Activated CD4-positive, alpha-beta memory T cell treated with anti-CD3 and anti-CD28 coated beads, Interleukin-2, amount 10 ng/mL, durations not matched to agents 7 days and 5 days (primary cell): ENCODE measurements at regions not wholly inside any gene's neighbourhood (a gene's known extent, or its start where the extent isn't known, plus 50 kb on each side); places are given as distances from the start of the nearest gene placed in this dataset.

Experiments used
- CTCF ChIA-PET: fragments of 350-600 bp; sonication (Branson Sonifier 250); formaldehyde crosslinking; loops from one replicate; lab custom pipeline; 2021; ENCODE audit warnings: antibody characterized with exemption, inconsistent platforms; lab: Charles Lee
- POLR2A ChIA-PET: fragments of 350-600 bp; sonication (Branson Sonifier 250); formaldehyde crosslinking; loops from one replicate; lab custom pipeline; 2021; ENCODE audit warnings: antibody characterized with exemption; lab: Charles Lee
- DNase-seq: peaks from one replicate; pipeline ENCODE4 v3.0.0-alpha.2; 2020
- H3K27ac Mint-ChIP-seq: one replicate; pipeline ENCODE4 v1.8.0; 2021; ENCODE audit warnings: mild to moderate bottlenecking, mixed read lengths
- H3K27me3 Mint-ChIP-seq: one replicate; pipeline ENCODE4 v1.8.0; 2021; ENCODE audit warnings: mixed read lengths
- H3K36me3 Mint-ChIP-seq: one replicate; pipeline ENCODE4 v1.8.0; 2021; ENCODE audit warnings: low read depth, mixed read lengths
- H3K4me1 Mint-ChIP-seq: one replicate; pipeline ENCODE4 v1.8.0; 2021; ENCODE audit warnings: mixed read lengths
- H3K4me3 Mint-ChIP-seq: one replicate; pipeline ENCODE4 v1.8.0; 2021; ENCODE audit warnings: mild to moderate bottlenecking, mixed read lengths
- H3K9me3 Mint-ChIP-seq: one replicate; pipeline ENCODE4 v1.8.0; 2021; ENCODE audit warnings: mixed read lengths

DNA sequence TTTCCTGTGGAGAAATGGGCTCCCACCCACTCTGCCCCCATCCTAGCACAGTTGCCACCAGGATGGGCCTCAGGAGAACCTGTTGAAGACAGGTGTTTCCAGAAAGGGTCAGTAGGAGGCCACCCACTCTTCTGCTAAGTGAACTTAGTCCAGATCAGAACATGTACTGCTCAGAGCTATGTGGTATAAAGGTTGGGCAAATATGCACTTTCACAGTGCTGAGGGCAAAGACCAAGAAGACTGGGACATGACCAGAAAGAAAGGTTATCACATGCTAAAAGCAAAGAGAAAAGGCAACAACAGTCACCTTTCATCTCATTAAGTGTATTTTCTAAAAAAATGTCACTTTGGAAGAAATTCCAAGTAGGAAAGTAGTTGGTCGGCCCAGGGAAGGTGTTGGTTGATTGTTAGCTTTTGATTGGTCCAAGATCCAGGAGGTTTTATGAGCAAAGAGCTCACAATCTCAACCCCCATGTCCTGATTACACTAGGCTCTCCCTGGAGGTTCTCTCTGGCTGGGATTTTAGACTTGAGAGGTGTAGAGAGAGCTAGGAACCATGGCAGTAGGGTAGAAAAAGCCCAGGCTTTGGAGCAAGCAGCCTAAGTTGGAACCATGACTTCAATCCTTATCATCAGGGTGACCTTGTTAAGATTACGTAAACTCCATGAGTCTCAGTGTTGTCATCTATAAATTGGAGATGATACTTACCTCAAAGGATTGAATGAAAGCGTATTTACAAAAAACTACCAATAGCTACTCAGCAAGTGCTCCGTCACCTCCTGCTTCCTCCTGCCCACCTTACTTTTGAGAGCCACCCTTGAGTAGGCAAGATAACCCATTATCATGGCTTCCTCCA is 102.6 kb downstream of the GLUL start:
- Mint-ChIP-seq H3K4me1 (peaks cover 2% of the 10 kb centered on the region), H3K4me3 (no peak overlapping the region), H3K27me3 (peaks cover 1% of the 10 kb centered on the region), H3K36me3 (no peaks in the 10 kb centered on the region), H3K27ac (no peak overlapping the region), H3K9me3 (no peaks in the 10 kb centered on the region)
- ChIA-PET POLR2A (no interaction called here), CTCF (interaction anchor here (0.6 to 1.5 kb wide), 2 partner anchors 187 to 204 kb away, joined by 3 read pairs; no protein-coding TSS in a partner anchor)
- no peak for DNase-seq

DNA sequence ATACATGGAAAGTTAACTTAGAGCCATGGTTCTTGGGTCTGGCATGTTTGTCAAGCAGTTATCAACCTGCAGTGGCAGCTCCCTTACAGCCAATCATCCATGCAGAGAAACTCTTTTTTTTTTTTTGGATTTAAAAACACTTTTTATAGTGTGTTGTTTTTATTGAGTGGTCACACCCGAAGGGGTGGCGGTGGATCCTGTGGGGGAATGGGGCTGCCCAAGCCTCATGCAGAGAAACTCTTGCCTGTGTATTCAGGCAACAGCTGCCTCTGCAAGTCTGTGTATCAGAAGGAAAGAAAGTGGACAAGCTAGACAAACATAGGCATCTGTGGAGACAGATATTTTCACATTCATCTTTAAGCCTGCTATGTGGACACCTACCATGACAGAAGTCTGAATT is 104.8 kb downstream of the GLUL start:
- Mint-ChIP-seq H3K4me3 (no peak overlapping the region), H3K27ac (no peak overlapping the region), H3K36me3 (no peaks in the 10 kb centered on the region), H3K4me1 (peaks cover 2% of the 10 kb centered on the region), H3K27me3 (peaks cover 2% of the 10 kb centered on the region), H3K9me3 (no peaks in the 10 kb centered on the region)
- ChIA-PET POLR2A (no interaction called here), CTCF (no interaction called here)
- DNase-seq = no peak

DNA sequence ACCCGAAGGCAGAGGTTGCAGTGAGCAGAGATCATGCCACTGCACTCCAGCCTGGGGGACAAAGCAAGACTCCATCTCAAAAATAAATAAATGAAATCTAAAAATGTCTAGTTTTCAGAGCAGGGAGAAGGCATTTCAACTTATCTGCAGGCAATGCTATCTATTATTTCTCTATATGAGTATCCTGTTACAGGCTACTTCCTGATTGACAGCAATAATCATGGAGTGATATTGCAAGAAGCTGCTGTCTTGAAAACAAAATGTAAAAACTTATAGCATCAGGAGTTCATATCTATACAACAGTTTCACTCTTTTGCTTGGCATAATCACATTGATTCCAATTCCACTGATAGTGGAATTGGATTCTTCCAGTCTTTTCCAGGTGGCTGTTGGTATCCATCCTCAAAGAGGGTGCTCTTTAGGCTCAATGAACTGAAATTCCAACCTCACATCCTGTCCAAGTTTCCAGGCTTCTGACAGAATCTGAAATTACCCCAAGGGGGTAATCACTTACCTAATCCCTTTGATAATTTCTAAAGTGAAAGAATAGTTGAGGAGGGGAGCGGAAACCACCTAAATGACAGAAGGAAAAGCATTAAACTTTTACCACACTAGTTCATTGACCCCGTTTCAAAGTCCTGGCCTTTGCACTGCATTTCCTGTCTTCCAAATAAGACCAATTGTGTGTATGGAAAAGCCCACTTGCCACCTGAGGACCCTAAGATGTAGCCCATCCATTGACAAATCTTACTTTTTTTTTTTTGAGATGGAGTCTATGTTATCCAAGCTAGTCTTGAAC is 107.6 kb downstream of the GLUL start:
- no peaks in the 10 kb centered on the region for H3K9me3 Mint-ChIP-seq
- no peak overlapping the region for H3K27ac Mint-ChIP-seq
- DNase-seq = no peak
- H3K36me3 Mint-ChIP-seq = no peaks in the 10 kb centered on the region
- peaks cover 2% of the 10 kb centered on the region for H3K4me1 Mint-ChIP-seq
- CTCF ChIA-PET = no interaction called here
- POLR2A ChIA-PET = no interaction called here
- no peak overlapping the region for H3K4me3 Mint-ChIP-seq
- peaks cover 4% of the 10 kb centered on the region for H3K27me3 Mint-ChIP-seq

DNA sequence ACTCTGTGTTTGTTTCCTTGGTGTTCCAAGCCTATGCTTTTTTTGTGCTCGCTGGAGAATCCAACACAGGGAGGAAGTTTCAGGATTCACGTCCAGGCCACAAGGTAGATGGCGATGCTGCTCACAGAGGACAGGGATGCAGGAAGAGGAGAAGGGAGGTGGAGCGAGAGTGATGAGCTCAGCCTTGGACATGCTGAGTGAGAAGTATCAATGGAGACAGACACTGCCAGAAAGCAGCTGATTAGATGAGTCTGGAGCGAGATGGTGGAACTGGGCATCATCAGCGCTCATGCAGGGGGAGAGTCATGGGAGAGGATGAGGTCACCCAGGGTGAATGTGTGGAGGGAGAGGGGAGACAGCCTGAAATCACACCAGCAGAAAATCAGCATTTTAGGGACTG is 110.0 kb downstream of the GLUL start:
- Mint-ChIP-seq H3K4me1 (peaks cover 2% of the 10 kb centered on the region), H3K9me3 (no peaks in the 10 kb centered on the region), H3K27me3 (peaks cover 4% of the 10 kb centered on the region), H3K4me3 (no peak overlapping the region), H3K27ac (no peak overlapping the region), H3K36me3 (no peaks in the 10 kb centered on the region)
- ChIA-PET CTCF (no interaction called here), POLR2A (no interaction called here)
- DNase-seq = no peak

GRCh38 chr1:182280504-182280900 is 111.1 kb downstream of the GLUL start:
- no peak for DNase-seq
- no peaks in the 10 kb centered on the region for H3K9me3 Mint-ChIP-seq
- no peak overlapping the region for H3K27ac Mint-ChIP-seq
- ChIA-PET POLR2A (no interaction called here), CTCF (no interaction called here)
- H3K4me3 Mint-ChIP-seq = no peak overlapping the region
- H3K36me3 Mint-ChIP-seq = no peaks in the 10 kb centered on the region
- peaks cover 4% of the 10 kb centered on the region for H3K27me3 Mint-ChIP-seq
- H3K4me1 Mint-ChIP-seq = peaks cover 2% of the 10 kb centered on the region

DNA sequence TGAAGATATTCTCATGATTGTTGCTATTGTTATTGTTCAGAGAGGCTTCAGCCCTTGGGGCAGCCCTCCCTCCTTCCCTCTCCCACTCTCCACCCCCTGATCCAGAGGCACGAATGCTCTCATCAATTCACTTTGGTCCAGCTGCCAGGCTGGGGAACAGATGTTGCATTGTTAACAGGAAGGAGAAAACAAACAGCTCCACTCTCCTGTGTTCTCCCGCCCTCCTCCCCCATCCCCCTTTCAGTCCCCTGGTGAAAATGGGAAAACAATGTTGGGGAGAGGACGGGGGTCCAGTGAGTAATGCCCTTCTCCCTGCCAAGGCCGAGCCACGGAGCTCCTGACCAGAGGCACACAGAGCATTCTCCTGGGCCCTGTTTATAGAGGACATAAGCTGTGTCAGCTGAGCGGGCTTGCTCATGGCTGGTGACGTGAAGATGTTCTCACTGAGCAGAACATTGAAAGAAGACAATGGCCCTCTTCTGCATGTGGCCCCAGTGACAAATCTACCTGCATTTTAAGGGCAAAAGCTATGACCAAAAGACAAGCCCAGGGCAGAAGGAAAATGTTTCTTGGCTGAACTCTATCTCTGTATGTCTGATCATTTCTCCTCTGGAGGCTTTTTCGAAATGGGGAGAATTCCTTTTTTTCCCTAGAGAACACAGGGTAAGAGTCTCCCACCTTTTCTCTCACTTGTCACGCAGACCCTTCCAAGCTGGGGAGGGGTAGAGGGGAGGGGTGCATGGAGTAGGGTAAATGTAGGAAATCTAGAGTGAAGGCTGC is 111.7 kb downstream of the GLUL start:
- ChIA-PET CTCF (no interaction called here), POLR2A (no interaction called here)
- no peak overlapping the region for H3K4me3 Mint-ChIP-seq
- no peaks in the 10 kb centered on the region for H3K9me3 Mint-ChIP-seq
- no peak overlapping the region for H3K27ac Mint-ChIP-seq
- DNase-seq = no peak
- peaks cover 2% of the 10 kb centered on the region for H3K4me1 Mint-ChIP-seq
- peaks cover 4% of the 10 kb centered on the region for H3K27me3 Mint-ChIP-seq
- no peaks in the 10 kb centered on the region for H3K36me3 Mint-ChIP-seq

DNA sequence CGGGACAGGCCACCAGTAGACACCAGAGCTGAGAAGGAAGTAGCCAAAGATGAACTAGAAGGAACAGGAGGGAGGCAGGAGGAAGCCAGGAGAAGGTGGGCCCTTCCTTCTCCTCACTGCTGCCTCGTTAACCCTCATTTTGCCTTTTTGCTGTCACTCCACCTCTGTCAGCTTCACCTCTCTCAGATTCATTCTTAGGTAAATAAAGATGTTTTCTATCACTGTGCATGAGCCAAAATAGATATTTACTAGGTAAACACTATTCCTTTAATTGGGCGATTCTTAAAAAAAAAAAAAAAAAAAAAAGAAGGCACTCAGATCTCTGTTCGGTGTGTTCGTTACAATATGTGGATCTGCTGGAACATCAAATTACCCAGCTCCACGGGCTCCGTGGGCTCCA is 112.3 kb downstream of the GLUL start:
- Mint-ChIP-seq H3K27me3 (peaks cover 3% of the 10 kb centered on the region), H3K4me1 (peaks cover 1% of the 10 kb centered on the region), H3K36me3 (no peaks in the 10 kb centered on the region), H3K9me3 (no peaks in the 10 kb centered on the region), H3K4me3 (no peak overlapping the region), H3K27ac (no peak overlapping the region)
- ChIA-PET POLR2A (no interaction called here), CTCF (no interaction called here)
- DNase-seq = no peak

DNA sequence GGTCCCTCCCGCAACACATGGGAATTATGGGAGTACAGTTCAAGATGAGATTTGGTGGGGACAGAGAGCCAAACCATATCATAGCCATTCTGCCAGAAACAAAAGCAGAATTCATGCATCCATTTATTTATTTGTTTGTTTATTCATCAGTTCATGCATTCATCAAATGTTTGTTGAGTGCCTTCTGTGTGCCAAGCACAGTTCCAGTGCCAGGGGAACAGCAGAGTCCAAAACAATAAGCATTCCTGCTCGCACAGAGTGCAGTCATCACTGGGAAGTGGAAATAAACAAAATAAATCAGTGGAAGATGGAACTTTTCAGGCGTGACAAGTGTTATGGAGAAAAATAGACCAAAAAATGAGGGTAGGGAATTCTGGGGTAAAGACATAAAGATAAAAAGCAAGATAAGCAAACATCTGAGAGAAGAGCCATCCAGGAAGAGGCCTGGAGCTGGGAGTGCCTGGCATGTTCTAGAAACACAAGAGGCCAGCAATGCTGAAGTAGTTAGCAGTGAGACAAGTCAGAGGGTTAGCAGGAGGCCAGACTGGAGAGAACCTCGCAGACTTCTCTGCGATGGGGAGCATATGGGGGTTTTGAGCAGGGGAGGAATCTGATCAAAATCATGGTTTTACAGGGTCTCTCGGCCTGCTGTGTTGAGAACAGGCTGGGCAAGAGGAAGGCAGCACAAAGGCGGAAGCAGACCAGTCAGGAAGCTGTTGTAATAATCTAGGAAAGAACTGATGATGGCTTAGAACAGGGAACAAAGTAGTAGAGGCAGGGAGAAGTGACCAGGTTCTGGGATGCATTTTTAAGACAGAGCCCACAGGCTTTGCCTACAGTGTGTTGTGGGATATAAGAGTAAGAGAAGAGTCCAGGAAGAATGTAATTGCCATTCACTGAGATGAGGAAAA is 113.2 kb downstream of the GLUL start:
- H3K4me1 Mint-ChIP-seq = no peaks in the 10 kb centered on the region
- ChIA-PET POLR2A (no interaction called here), CTCF (no interaction called here)
- no peak overlapping the region for H3K27ac Mint-ChIP-seq
- H3K9me3 Mint-ChIP-seq = no peaks in the 10 kb centered on the region
- H3K4me3 Mint-ChIP-seq = no peak overlapping the region
- peaks cover 3% of the 10 kb centered on the region for H3K27me3 Mint-ChIP-seq
- no peak for DNase-seq
- no peaks in the 10 kb centered on the region for H3K36me3 Mint-ChIP-seq

DNA sequence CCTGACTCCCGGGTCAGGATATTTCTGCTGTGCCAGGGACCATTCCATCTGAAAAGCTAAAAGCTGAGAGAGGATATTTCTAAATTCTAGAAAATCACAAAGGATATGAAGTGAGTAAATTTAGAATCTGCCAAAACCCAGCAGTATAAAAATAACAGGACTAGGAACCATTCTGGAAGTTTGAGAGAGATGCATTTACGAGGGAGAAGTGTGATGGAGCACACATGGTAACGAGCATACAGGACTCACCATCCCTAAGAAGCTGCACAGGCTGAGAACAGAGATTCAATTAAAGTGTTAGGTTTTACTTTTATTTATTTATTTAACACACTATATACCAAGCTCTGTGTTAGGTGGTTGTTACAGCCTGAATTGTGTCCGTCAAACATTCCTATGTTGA is 116.3 kb downstream of the GLUL start:
- CTCF ChIA-PET = no interaction called here
- Mint-ChIP-seq H3K9me3 (no peaks in the 10 kb centered on the region), H3K27me3 (no peaks in the 10 kb centered on the region), H3K4me1 (no peaks in the 10 kb centered on the region), H3K27ac (no peak overlapping the region), H3K4me3 (no peak overlapping the region), H3K36me3 (no peaks in the 10 kb centered on the region)
- DNase-seq = no peak
- POLR2A ChIA-PET = no interaction called here

DNA sequence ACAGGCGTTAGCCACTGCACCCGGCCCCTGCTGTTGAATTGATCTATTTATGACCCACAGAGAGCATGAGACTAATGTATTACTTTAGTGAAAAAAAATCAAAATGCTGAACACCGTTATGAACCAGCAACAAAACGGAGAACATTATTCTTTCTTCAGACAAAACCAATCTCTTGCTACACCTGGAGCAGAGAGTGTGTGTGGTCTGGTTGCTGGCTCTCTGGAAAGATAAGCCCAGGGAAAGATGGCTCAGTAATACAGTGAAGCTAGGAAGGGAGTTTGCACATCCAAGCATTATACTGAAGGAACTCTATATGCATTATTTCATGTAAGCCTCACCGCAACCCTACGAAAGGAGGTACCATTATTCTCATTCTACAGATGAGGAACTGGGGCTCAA is 117.0 kb downstream of the GLUL start:
- ChIA-PET CTCF (no interaction called here), POLR2A (no interaction called here)
- H3K4me1 Mint-ChIP-seq = no peaks in the 10 kb centered on the region
- DNase-seq = no peak
- H3K27ac Mint-ChIP-seq = no peak overlapping the region
- no peaks in the 10 kb centered on the region for H3K27me3 Mint-ChIP-seq
- no peaks in the 10 kb centered on the region for H3K36me3 Mint-ChIP-seq
- H3K9me3 Mint-ChIP-seq = no peaks in the 10 kb centered on the region
- H3K4me3 Mint-ChIP-seq = no peak overlapping the region

GRCh38 chr1:182270731-182271130 is 120.9 kb downstream of the GLUL start:
- Mint-ChIP-seq H3K4me3 (no peak overlapping the region), H3K27me3 (no peaks in the 10 kb centered on the region), H3K27ac (no peak overlapping the region), H3K36me3 (no peaks in the 10 kb centered on the region), H3K4me1 (peaks cover 4% of the 10 kb centered on the region), H3K9me3 (no peaks in the 10 kb centered on the region)
- no peak for DNase-seq
- CTCF ChIA-PET = no interaction called here
- POLR2A ChIA-PET = no interaction called here

GRCh38 chr1:182269097-182269496 is 122.5 kb downstream of the GLUL start:
- Mint-ChIP-seq H3K9me3 (no peaks in the 10 kb centered on the region), H3K36me3 (no peaks in the 10 kb centered on the region), H3K4me3 (no peak overlapping the region), H3K4me1 (peaks cover 4% of the 10 kb centered on the region), H3K27ac (no peak overlapping the region), H3K27me3 (no peaks in the 10 kb centered on the region)
- DNase-seq = no peak
- ChIA-PET POLR2A (no interaction called here), CTCF (no interaction called here)
